ENCODE measurements at regions not wholly inside any gene's neighbourhood (a gene's known extent, or its start where the extent isn't known, plus 50 kb on each side); places are given as distances from the start of the nearest gene placed in this dataset.

- no peak for DNase-seq
- intact Hi-C loops (cut with DNase I) = no loop called here
- H3K9me3 ChIP-seq = no peaks in the 10 kb centered on the region
- TF ChIP-seq CTCF (IDR thresholded peaks at IDR 0.05) = no peak
- no peak overlapping the region for H3K27ac ChIP-seq
- H3K4me3 ChIP-seq = no peak overlapping the region
- no peaks in the 10 kb centered on the region for H3K27me3 ChIP-seq
- no peak overlapping the region for H3K9ac ChIP-seq (ENCODE audit: low read depth in 2 of 2, low read length in 2 of 2)
- no peaks in the 10 kb centered on the region for H3K36me3 ChIP-seq
- H3K4me1 ChIP-seq = no peaks in the 10 kb centered on the region
Measured at GRCh38 chr7:68030530-68030929, 1033.9 kb downstream of the TYW1 start.

GRCh38 chr7:68031180-68031943, 1034.7 kb downstream of the TYW1 start:
- no peak for DNase-seq
- Histone ChIP-seq H3K36me3 (no peaks in the 10 kb centered on the region), H3K27me3 (no peaks in the 10 kb centered on the region), H3K9me3 (no peaks in the 10 kb centered on the region), H3K9ac (ENCODE audit: low read depth in 2 of 2, low read length in 2 of 2) (no peak overlapping the region), H3K4me3 (no peak overlapping the region), H3K4me1 (no peaks in the 10 kb centered on the region), H3K27ac (no peak overlapping the region)
- no peak for TF ChIP-seq CTCF (IDR thresholded peaks at IDR 0.05)
- intact Hi-C loops (cut with DNase I) = no loop called here

GRCh38 chr7:68038621-68039314, 1042.1 kb downstream of the TYW1 start:
- TF ChIP-seq CTCF (IDR thresholded peaks at IDR 0.05) = no peak
- H3K4me3 ChIP-seq = no peak overlapping the region
- H3K9me3 ChIP-seq = no peaks in the 10 kb centered on the region
- no peaks in the 10 kb centered on the region for H3K36me3 ChIP-seq
- intact Hi-C loops (cut with DNase I) = no loop called here
- H3K27ac ChIP-seq = no peak overlapping the region
- H3K4me1 ChIP-seq = no peaks in the 10 kb centered on the region
- no peak for DNase-seq
- H3K9ac ChIP-seq (ENCODE audit: low read depth in 2 of 2, low read length in 2 of 2) = no peak overlapping the region
- no peaks in the 10 kb centered on the region for H3K27me3 ChIP-seq

GRCh38 chr7:68041554-68041953, 1044.9 kb downstream of the TYW1 start:
- Histone ChIP-seq H3K9me3 (no peaks in the 10 kb centered on the region), H3K36me3 (no peaks in the 10 kb centered on the region), H3K27me3 (no peaks in the 10 kb centered on the region), H3K4me1 (no peaks in the 10 kb centered on the region), H3K4me3 (no peak overlapping the region), H3K27ac (no peak overlapping the region), H3K9ac (ENCODE audit: low read depth in 2 of 2, low read length in 2 of 2) (no peak overlapping the region)
- intact Hi-C loops (cut with DNase I) = no loop called here
- TF ChIP-seq CTCF (IDR thresholded peaks at IDR 0.05) = no peak
- DNase-seq = no peak

- Histone ChIP-seq H3K36me3 (no peaks in the 10 kb centered on the region), H3K9ac (ENCODE audit: low read depth in 2 of 2, low read length in 2 of 2) (no peak overlapping the region), H3K9me3 (no peaks in the 10 kb centered on the region), H3K27ac (no peak overlapping the region), H3K4me3 (no peak overlapping the region), H3K4me1 (no peaks in the 10 kb centered on the region), H3K27me3 (no peaks in the 10 kb centered on the region)
- intact Hi-C loops (cut with DNase I) = no loop called here
- no peak for DNase-seq
- TF ChIP-seq CTCF (IDR thresholded peaks at IDR 0.05) = no peak
Measured at GRCh38 chr7:68043546-68043945, 1046.9 kb downstream of the TYW1 start.

Data from colonic mucosa (tissue), 4 donors.